ENCODE measurements at regions not wholly inside any gene's neighbourhood (a gene's known extent, or its start where the extent isn't known, plus 50 kb on each side); places are given as distances from the start of the nearest gene placed in this dataset.

GRCh38 chr22:17302616-17303015, 66.6 kb upstream of the CECR2 start:
- Histone ChIP-seq H3K27me3 (ENCODE audit: control insufficient read depth in 2 of 2, insufficient read depth in 2 of 2, low read length in 2 of 2) (no peaks in the 10 kb centered on the region), H3K4me1 (ENCODE audit: control insufficient read depth, extremely low read depth, insufficient read depth, low read length) (no peaks in the 10 kb centered on the region), H3K27ac (ENCODE audit: insufficient read depth, low read depth, low read length) (no peak overlapping the region), H3K9ac (replicated peaks; ENCODE audit: extremely low read depth, insufficient read depth, low read length) (no peak overlapping the region), H3K36me3 (ENCODE audit: control insufficient read depth in 2 of 2, extremely low read depth in 1 of 2, insufficient read depth in 2 of 2, low read length in 2 of 2) (no peaks in the 10 kb centered on the region), H3K4me2 (ENCODE audit: insufficient read depth, low read length) (no peak overlapping the region), H3K4me3 (replicated peaks in 1 of 3; ENCODE audit: insufficient read depth in 1 of 3, low read depth in 1 of 3, low read length in 3 of 3) (no peak overlapping the region), H3K9me1 (replicated peaks; ENCODE audit: control insufficient read depth, extremely low read depth, insufficient read depth, low read length) (no peaks in the 10 kb centered on the region), H3K9me3 (replicated peaks; ENCODE audit: control insufficient read depth, insufficient read depth, low read length) (no peaks in the 10 kb centered on the region), H3K79me2 (ENCODE audit: control insufficient read depth, insufficient read depth, low read length) (no peaks in the 10 kb centered on the region), H2AFZ (ENCODE audit: low read depth, low read length) (no peak overlapping the region), H4K20me1 (replicated peaks; ENCODE audit: control insufficient read depth, extremely low read depth, insufficient read depth, low read length) (no peaks in the 10 kb centered on the region)
- FAIRE-seq (no peak), DNase-seq (ENCODE audit: low read depth, low spot score) (no peak)
- ChIA-PET CTCF (no interaction called here), POLR2A (no interaction called here)
- TF ChIP-seq POLR2AphosphoS5 (IDR thresholded peaks at IDR 0.05; ENCODE audit: insufficient read depth, low read depth, low read length) (no peak), EZH2 (IDR thresholded peaks at IDR 0.05; ENCODE audit: borderline replicate concordance, low read depth, low read length, severe bottlenecking) (no peak), POLR2A (IDR thresholded peaks at IDR 0.05; ENCODE audit: low read depth, low read length) (no peak), MYC (IDR thresholded peaks at IDR 0.05; ENCODE audit: low read depth, low read length) (no peak), JUN (IDR thresholded peaks at IDR 0.05; ENCODE audit: borderline replicate concordance, insufficient read depth, insufficient read length, low read depth) (no peak), FOS (IDR thresholded peaks at IDR 0.05; ENCODE audit: borderline replicate concordance, insufficient read depth, low read length) (no peak), CTCF (IDR thresholded peaks at IDR 0.05; ENCODE audit: extremely low read depth in 1 of 2, insufficient read depth in 1 of 2, low read depth in 1 of 2, low read length in 2 of 2) (no peak), MAX (IDR thresholded peaks at IDR 0.05; ENCODE audit: insufficient read depth, insufficient read length) (no peak), GATA2 (IDR thresholded peaks at IDR 0.05; ENCODE audit: insufficient read depth, insufficient read length, low read depth, low read length) (no peak)
- dilution Hi-C loops (cut with MboI; ENCODE audit: extremely low pct_ligation_motif_present, low sequenced_read_pairs) (no loop called here), intact Hi-C loops (cut with micrococcal nuclease) (no loop called here)
- BruUV-seq (replicated peaks) = no TSS peak

Measured in endothelial cell of umbilical vein (primary cell).